ENCODE measurements at regions not wholly inside any gene's neighbourhood (a gene's known extent, or its start where the extent isn't known, plus 50 kb on each side); places are given as distances from the start of the nearest gene placed in this dataset.

DNA sequence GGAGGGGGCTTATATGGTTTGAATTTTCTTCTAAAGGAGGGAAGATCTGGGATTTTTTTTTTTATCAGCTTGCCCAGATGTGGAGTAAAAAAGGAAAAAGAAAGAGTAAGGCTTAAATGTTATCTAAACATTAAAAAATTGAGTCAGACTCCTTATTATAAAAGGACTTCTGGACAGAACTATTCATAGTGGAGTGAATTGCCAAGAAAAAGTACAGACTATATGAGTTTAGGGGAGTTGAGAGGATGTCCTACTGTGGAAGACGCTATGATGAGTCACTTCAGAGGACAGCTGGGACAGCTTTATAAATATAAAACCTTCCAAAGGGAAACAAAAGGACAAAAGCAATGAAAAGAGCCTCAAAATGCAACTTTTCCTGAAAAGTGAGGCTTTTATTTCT is 73.0 kb downstream of the TFPI2 start:
- H3K18ac ChIP-seq (ENCODE audit: insufficient read length, low read depth, low read length): no peak overlapping the region
- WGBS (ENCODE audit: extremely low coverage, insufficient read length, low lambda C conversion rate): no CpG with 5 or more reads among the region's 1 CpG
- H2BK12ac ChIP-seq (ENCODE audit: insufficient read length, low read depth, low read length): no peak overlapping the region
- no peaks in the 10 kb centered on the region for H3K79me1 ChIP-seq (ENCODE audit: insufficient read depth, low read depth, low read length, poor library complexity, severe bottlenecking)
- Mint-ChIP-seq H3K4me3 (no peak overlapping the region), H3K9me3 (no peaks in the 10 kb centered on the region), H3K36me3 (ENCODE audit: insufficient read depth in 1 of 3, low read depth in 3 of 3) (no peaks in the 10 kb centered on the region; a peak in 1 of 7 replicates), H3K4me1 (peaks cover 16 to 21% of the 10 kb centered on the region in 2 experiments), H3K27me3 (ENCODE audit: low read depth) (no peaks in the 10 kb centered on the region), H3K27ac (peak overlapping the region in 2 of 3 experiments; percentile 59 to 60; a peak in 3 of 7 replicates)
- H3K4me1 ChIP-seq (ENCODE audit: insufficient read depth, low read length): no peaks in the 10 kb centered on the region; the same call in 1 of the 2 replicates
- H3K4ac ChIP-seq (ENCODE audit: low read depth, low read length): no peak overlapping the region
- no peak overlapping the region for H4K5ac ChIP-seq (ENCODE audit: insufficient read length, low read depth, low read length)
- H3T11ph ChIP-seq (ENCODE audit: low read length): no peak overlapping the region
- no peak overlapping the region for H4K8ac ChIP-seq (replicated peaks; ENCODE audit: insufficient read length, low read depth, low read length)
- DNase-seq: no peak
- H3K79me2 ChIP-seq (ENCODE audit: insufficient read depth, low read length): no peaks in the 10 kb centered on the region
- no peaks in the 10 kb centered on the region for H4K20me1 ChIP-seq (ENCODE audit: control insufficient read depth, insufficient read depth, insufficient read length)
- no peak overlapping the region for H2BK5ac ChIP-seq (ENCODE audit: insufficient read length, low read length)
- no peaks in the 10 kb centered on the region for H3K27me3 ChIP-seq (ENCODE audit: insufficient read depth, low read length)
- H3K9me3 ChIP-seq (ENCODE audit: control insufficient read depth, low read depth, low read length): no peaks in the 10 kb centered on the region
- no peak overlapping the region for H3K56ac ChIP-seq (ENCODE audit: insufficient read length, low read depth, low read length)
- TF ChIP-seq, protein P1, sequence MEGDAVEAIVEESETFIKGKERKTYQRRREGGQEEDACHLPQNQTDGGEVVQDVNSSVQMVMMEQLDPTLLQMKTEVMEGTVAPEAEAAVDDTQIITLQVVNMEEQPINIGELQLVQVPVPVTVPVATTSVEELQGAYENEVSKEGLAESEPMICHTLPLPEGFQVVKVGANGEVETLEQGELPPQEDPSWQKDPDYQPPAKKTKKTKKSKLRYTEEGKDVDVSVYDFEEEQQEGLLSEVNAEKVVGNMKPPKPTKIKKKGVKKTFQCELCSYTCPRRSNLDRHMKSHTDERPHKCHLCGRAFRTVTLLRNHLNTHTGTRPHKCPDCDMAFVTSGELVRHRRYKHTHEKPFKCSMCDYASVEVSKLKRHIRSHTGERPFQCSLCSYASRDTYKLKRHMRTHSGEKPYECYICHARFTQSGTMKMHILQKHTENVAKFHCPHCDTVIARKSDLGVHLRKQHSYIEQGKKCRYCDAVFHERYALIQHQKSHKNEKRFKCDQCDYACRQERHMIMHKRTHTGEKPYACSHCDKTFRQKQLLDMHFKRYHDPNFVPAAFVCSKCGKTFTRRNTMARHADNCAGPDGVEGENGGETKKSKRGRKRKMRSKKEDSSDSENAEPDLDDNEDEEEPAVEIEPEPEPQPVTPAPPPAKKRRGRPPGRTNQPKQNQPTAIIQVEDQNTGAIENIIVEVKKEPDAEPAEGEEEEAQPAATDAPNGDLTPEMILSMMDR (conservative IDR thresholded peaks at IDR 0.05): no peak
- no peak overlapping the region for H2AFZ ChIP-seq (ENCODE audit: low read length)
- H3K23ac ChIP-seq (ENCODE audit: insufficient read length, low read depth, low read length): no peak overlapping the region
- H3K27ac ChIP-seq (ENCODE audit: insufficient read length, low read depth, low read length): no peak overlapping the region
- H3K14ac ChIP-seq (ENCODE audit: insufficient read depth, low read length): no peak overlapping the region
- no peak overlapping the region for H3K9ac ChIP-seq (ENCODE audit: extremely low read depth, insufficient read length, low read length)
- H3K23me2 ChIP-seq (ENCODE audit: insufficient read length, low read depth, low read length, poor library complexity, severe bottlenecking): no peaks in the 10 kb centered on the region
- no peak overlapping the region for H2BK120ac ChIP-seq (ENCODE audit: low read depth, low read length, poor library complexity, severe bottlenecking)
- no peak overlapping the region for H3K4me2 ChIP-seq (ENCODE audit: insufficient read depth, insufficient read length, low read length)
- no peak overlapping the region for H2AK5ac ChIP-seq (ENCODE audit: insufficient read length, low read length)
- no peak overlapping the region for H2BK15ac ChIP-seq (ENCODE audit: low read depth, low read length)
- H4K91ac ChIP-seq (ENCODE audit: insufficient read length, low read depth, low read length): no peak overlapping the region
- H2BK20ac ChIP-seq (ENCODE audit: low read depth, low read length, poor library complexity, severe bottlenecking): no peak overlapping the region

All from H9 (cell line).